ENCODE measurements at regions not wholly inside any gene's neighbourhood (a gene's known extent, or its start where the extent isn't known, plus 50 kb on each side); places are given as distances from the start of the nearest gene placed in this dataset.

DNA sequence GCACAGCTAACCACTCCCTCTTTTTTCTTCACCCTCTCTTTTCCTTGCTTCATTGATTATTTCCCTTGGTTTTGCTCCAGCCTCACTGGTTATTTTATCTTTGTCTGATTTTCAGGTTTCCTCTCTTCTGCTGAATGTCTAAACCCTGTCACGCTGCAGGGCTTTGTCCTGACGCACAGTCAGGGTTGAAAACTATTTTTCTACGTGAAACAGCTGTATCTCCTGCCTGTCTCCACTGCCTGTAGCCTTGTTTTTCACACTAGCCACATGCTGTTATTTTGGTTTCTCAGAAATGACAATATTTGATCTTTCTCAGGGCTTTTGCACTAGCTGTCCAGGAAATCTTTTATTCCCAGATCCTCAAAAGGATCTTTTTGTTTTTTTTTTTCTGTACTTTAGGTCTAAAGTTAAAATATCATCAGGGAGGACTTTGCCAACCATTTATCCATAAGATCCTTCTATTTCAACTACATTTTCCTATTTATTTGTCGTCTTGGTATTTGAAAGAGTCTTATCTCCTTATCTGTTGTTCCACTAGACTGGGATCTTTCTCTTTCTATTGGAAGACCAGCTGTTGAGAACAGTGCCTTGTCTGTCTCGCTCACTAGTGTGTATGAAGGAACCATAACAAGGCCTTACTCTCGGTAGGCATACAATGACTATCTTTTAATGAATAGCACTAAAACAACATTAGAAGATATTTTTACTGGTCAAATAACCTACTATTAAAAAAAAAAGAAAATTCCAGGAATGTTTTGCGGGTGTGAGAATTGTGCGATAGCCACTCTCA is 164.3 kb downstream of the PDHA2 start:
- ChIA-PET POLR2A (interaction anchor here (1.2 kb wide), 1 partner anchor 13 kb away, joined by 4 read pairs; no protein-coding TSS in a partner anchor), CTCF (no interaction called here)
- TF ChIP-seq, protein P1, sequence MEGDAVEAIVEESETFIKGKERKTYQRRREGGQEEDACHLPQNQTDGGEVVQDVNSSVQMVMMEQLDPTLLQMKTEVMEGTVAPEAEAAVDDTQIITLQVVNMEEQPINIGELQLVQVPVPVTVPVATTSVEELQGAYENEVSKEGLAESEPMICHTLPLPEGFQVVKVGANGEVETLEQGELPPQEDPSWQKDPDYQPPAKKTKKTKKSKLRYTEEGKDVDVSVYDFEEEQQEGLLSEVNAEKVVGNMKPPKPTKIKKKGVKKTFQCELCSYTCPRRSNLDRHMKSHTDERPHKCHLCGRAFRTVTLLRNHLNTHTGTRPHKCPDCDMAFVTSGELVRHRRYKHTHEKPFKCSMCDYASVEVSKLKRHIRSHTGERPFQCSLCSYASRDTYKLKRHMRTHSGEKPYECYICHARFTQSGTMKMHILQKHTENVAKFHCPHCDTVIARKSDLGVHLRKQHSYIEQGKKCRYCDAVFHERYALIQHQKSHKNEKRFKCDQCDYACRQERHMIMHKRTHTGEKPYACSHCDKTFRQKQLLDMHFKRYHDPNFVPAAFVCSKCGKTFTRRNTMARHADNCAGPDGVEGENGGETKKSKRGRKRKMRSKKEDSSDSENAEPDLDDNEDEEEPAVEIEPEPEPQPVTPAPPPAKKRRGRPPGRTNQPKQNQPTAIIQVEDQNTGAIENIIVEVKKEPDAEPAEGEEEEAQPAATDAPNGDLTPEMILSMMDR (IDR thresholded peaks at IDR 0.05) = no peak
- ATAC-seq (no peak), DNase-seq (no peak)
- no peaks in the 10 kb centered on the region for H3K27me3 Mint-ChIP-seq
- no peaks in the 10 kb centered on the region for H3K9me3 Mint-ChIP-seq
- no peak overlapping the region for H3K4me3 Mint-ChIP-seq
- H3K27ac Mint-ChIP-seq = no peak overlapping the region
- H3K4me1 Mint-ChIP-seq (ENCODE audit: low read depth) = no peaks in the 10 kb centered on the region
- intact Hi-C loops (cut with micrococcal nuclease) = no loop called here
- H3K36me3 Mint-ChIP-seq (ENCODE audit: low read depth) = no peaks in the 10 kb centered on the region

DNA sequence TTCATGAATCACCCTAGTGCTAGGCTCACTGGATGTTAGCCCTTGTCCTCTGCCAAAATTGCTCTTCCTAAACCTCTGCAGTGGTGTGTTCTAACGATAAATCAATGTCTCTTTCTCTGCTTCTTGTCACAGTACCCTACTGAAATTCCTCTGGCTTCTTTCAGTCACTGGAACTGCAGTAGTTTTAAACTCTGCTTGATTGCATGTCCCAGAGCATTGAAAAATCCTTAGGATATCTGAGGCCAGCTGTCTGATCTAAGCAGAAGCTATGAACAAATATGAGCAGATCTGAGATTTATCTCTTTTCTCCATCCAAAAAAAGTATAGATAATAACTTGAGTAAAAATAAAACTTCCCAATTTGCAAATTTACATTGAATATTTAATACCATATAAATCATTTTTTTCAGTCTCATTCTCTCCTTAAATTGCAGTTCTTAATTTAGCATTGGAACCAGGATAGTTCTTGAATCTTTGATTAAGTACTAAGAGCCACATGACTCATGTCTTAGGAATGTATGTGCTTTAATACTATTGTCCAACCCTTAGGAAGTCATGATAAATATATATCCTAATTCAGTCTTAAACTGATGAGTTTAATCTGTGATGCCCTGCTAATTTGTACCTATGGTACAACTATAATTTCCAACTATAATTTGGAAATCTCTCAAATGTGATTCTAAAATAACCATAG is 169.7 kb downstream of the PDHA2 start:
- POLR2A ChIA-PET = no interaction called here
- DNase-seq = no peak

DNA sequence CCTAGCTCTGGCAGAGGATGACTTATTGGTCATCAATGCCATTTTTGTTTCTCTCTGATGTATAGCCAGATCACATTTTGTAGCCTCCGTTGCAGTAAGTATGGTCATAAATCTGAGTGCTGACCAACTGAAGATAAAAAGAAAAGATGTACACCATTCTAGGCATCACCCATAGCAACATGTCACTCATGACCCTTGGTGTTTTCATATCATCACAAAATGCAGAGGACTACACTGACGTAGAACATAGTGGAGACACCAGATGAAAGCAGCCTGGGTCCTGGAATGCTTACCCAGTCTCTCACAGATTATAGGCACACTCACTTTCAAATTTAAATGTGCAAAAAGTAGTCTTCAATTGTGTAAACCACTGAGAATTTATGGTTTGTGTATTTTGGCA is 172.8 kb downstream of the PDHA2 start:
- no peak for DNase-seq
- TF ChIP-seq, protein P1 (IDR thresholded peaks at IDR 0.05) = no peak
- intact Hi-C loops (cut with micrococcal nuclease) = no loop called here
- no peak for ATAC-seq
- CTCF ChIA-PET = no interaction called here
- H3K36me3 Mint-ChIP-seq (ENCODE audit: low read depth) = no peaks in the 10 kb centered on the region
- POLR2A ChIA-PET = no interaction called here
- H3K27me3 Mint-ChIP-seq = no peaks in the 10 kb centered on the region
- no peak overlapping the region for H3K4me3 Mint-ChIP-seq
- H3K27ac Mint-ChIP-seq = no peak overlapping the region
- no peaks in the 10 kb centered on the region for H3K9me3 Mint-ChIP-seq
- no peaks in the 10 kb centered on the region for H3K4me1 Mint-ChIP-seq (ENCODE audit: low read depth)

More for the DNA sequence above, 169.7 kb downstream of the PDHA2 start:
- H3K27ac Mint-ChIP-seq = no peak overlapping the region
- TF ChIP-seq, protein P1 (IDR thresholded peaks at IDR 0.05) = no peak
- ATAC-seq = no peak
- no peaks in the 10 kb centered on the region for H3K27me3 Mint-ChIP-seq
- no peaks in the 10 kb centered on the region for H3K9me3 Mint-ChIP-seq
- H3K4me3 Mint-ChIP-seq = no peak overlapping the region
- H3K4me1 Mint-ChIP-seq (ENCODE audit: low read depth) = no peaks in the 10 kb centered on the region
- intact Hi-C loops (cut with micrococcal nuclease) = no loop called here
- CTCF ChIA-PET = no interaction called here
- no peaks in the 10 kb centered on the region for H3K36me3 Mint-ChIP-seq (ENCODE audit: low read depth)

DNA sequence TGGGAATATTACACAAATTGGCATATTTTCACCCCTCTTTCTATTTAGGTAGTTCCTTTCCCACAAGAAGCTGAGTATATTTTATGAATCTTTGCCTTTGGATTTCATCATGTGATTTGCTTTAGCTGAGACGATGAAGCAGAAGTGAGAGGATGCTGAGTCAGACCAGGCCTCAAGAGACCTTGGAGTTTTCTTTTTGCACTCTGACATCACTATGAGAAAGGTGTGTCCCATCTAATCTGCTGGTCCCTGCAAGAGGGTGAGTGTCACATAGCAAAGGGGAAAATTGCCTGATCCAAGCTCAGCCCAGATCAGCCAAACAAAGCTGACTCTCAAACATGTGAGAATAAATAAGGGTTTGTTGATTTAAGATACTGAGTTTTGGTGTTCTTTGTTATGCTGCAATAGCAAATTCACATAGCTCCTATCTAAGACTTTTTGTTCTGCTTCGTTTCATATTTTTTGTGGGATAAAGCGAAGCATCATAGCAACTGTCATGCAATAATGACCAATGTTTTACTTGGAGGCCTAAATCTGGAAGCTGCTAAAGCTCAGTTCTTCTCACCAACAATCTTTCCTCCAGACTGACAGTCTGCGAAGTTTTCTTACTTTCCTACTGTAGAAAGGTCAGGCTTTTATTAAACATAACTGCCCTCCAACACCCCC is 176.9 kb downstream of the PDHA2 start:
- CTCF ChIA-PET = no interaction called here
- no peak overlapping the region for H3K27ac Mint-ChIP-seq
- no peaks in the 10 kb centered on the region for H3K27me3 Mint-ChIP-seq
- H3K36me3 Mint-ChIP-seq (ENCODE audit: low read depth) = no peaks in the 10 kb centered on the region
- intact Hi-C loops (cut with micrococcal nuclease) = no loop called here
- ATAC-seq = no peak
- H3K4me1 Mint-ChIP-seq (ENCODE audit: low read depth) = no peaks in the 10 kb centered on the region
- H3K9me3 Mint-ChIP-seq = no peaks in the 10 kb centered on the region
- TF ChIP-seq, protein P1 (IDR thresholded peaks at IDR 0.05) = no peak
- POLR2A ChIA-PET = interaction anchor here (1.2 kb wide), 1 partner anchor 12 kb away, joined by 4 read pairs; no protein-coding TSS in a partner anchor
- no peak overlapping the region for H3K4me3 Mint-ChIP-seq
- DNase-seq = no peak

DNA sequence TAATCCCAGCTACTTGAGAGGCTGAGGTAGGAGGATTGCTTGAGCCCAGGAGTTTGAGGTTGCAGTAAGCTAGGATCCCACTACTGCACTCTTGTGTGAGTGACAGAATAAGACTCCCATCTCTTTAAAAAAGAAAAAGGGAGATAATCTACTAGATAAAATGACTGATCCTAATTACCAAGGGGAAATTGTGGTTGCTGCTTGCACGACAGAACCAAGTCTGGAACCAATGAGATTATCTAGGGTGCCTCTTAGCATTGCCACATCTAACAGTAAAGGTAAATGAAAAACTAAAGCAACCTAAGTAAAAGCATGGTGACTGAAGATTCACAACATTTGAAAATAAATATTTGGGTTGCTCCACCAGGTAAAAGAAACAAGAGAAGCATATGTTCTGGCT is 185.1 kb downstream of the PDHA2 start:
- H3K36me3 Mint-ChIP-seq (ENCODE audit: low read depth) = no peaks in the 10 kb centered on the region
- POLR2A ChIA-PET = no interaction called here
- CTCF ChIA-PET = no interaction called here
- DNase-seq = no peak
- no peaks in the 10 kb centered on the region for H3K27me3 Mint-ChIP-seq
- intact Hi-C loops (cut with micrococcal nuclease) = no loop called here
- H3K4me3 Mint-ChIP-seq = no peak overlapping the region
- no peaks in the 10 kb centered on the region for H3K4me1 Mint-ChIP-seq (ENCODE audit: low read depth)
- TF ChIP-seq, protein P1 (IDR thresholded peaks at IDR 0.05) = no peak
- ATAC-seq = no peak
- no peaks in the 10 kb centered on the region for H3K9me3 Mint-ChIP-seq
- no peak overlapping the region for H3K27ac Mint-ChIP-seq
